H1 (cell line): ENCODE measurements at regions not wholly inside any gene's neighbourhood (a gene's known extent, or its start where the extent isn't known, plus 50 kb on each side); places are given as distances from the start of the nearest gene placed in this dataset.

Experiments
- BCL11A ChIP-seq, 2 experiments: IDR thresholded peaks; one replicate each; pipeline ENCODE4 v1.6.1; 2011; ENCODE audit warnings: low read depth in 2 of 2, low read length in 2 of 2, mild to moderate bottlenecking in 2 of 2
- BRCA1 ChIP-seq: IDR thresholded peaks from 2 replicates; pipeline ENCODE4 v1.6.1; 2012; ENCODE audit warnings: low read depth, low read length, improper control_type of control experiment
- HDAC6 ChIP-seq: IDR thresholded peaks from one replicate; pipeline ENCODE4 v1.7.1; 2012; ENCODE audit warnings: low read depth, mild to moderate bottlenecking, inconsistent platforms, low read length, moderate library complexity
- KDM5A ChIP-seq: fragments of 200-600 bp; IDR thresholded peaks from 2 replicates; pipeline ENCODE4 v1.7.1; 2012; ENCODE audit warnings: mild to moderate bottlenecking, low read length, inconsistent platforms, mixed read lengths
- MAFK ChIP-seq: IDR thresholded peaks from 2 replicates; pipeline ENCODE4 v1.6.1; 2012; ENCODE audit warnings: low read depth, mild to moderate bottlenecking, improper control_type of control experiment, low read length
- MAX ChIP-seq: IDR thresholded peaks from 2 replicates; pipeline ENCODE4 v1.6.1; 2012; ENCODE audit warnings: inconsistent platforms
- SAP30 ChIP-seq: fragments of 300-600 bp; sonication (generic); IDR thresholded peaks from 2 replicates; pipeline ENCODE4 v1.7.1; 2012; ENCODE audit warnings: low read length, moderate library complexity, mild to moderate bottlenecking, inconsistent platforms; ENCODE audit not compliant: insufficient read depth, insufficient replicate concordance
- SIN3A ChIP-seq, 2 experiments: IDR thresholded peaks in 1 of 2; conservative IDR thresholded peaks in 1 of 2; 2 replicates each; pipeline ENCODE4 v1.6.1; 2011 to 2012; ENCODE audit warnings: low read length in 2 of 2, improper control_type of control experiment in 1 of 2, low read depth in 1 of 2, mild to moderate bottlenecking in 1 of 2
- TAF1 ChIP-seq: IDR thresholded peaks from 2 replicates; pipeline ENCODE4 v1.6.1; 2011; ENCODE audit warnings: mild to moderate bottlenecking, low read depth, low read length
- ZNF274 ChIP-seq: IDR thresholded peaks from 2 replicates; pipeline ENCODE4 v1.7.0; 2012; ENCODE audit warnings: low read length, borderline replicate concordance; ENCODE audit errors: extremely low read depth
- TF ChIP-seq, protein P1 (sequence below): fragments of 300-600 bp; sonication (generic); IDR thresholded peaks from 2 replicates; pipeline ENCODE4 v1.7.1; 2012; ENCODE audit warnings: low read length, moderate library complexity, mild to moderate bottlenecking, inconsistent platforms; ENCODE audit not compliant: insufficient replicate concordance

GRCh38 chr3:144426366-144426765 lies 454.7 kb downstream of the DIPK2A start (continued):
- TF ChIP-seq, protein P1, sequence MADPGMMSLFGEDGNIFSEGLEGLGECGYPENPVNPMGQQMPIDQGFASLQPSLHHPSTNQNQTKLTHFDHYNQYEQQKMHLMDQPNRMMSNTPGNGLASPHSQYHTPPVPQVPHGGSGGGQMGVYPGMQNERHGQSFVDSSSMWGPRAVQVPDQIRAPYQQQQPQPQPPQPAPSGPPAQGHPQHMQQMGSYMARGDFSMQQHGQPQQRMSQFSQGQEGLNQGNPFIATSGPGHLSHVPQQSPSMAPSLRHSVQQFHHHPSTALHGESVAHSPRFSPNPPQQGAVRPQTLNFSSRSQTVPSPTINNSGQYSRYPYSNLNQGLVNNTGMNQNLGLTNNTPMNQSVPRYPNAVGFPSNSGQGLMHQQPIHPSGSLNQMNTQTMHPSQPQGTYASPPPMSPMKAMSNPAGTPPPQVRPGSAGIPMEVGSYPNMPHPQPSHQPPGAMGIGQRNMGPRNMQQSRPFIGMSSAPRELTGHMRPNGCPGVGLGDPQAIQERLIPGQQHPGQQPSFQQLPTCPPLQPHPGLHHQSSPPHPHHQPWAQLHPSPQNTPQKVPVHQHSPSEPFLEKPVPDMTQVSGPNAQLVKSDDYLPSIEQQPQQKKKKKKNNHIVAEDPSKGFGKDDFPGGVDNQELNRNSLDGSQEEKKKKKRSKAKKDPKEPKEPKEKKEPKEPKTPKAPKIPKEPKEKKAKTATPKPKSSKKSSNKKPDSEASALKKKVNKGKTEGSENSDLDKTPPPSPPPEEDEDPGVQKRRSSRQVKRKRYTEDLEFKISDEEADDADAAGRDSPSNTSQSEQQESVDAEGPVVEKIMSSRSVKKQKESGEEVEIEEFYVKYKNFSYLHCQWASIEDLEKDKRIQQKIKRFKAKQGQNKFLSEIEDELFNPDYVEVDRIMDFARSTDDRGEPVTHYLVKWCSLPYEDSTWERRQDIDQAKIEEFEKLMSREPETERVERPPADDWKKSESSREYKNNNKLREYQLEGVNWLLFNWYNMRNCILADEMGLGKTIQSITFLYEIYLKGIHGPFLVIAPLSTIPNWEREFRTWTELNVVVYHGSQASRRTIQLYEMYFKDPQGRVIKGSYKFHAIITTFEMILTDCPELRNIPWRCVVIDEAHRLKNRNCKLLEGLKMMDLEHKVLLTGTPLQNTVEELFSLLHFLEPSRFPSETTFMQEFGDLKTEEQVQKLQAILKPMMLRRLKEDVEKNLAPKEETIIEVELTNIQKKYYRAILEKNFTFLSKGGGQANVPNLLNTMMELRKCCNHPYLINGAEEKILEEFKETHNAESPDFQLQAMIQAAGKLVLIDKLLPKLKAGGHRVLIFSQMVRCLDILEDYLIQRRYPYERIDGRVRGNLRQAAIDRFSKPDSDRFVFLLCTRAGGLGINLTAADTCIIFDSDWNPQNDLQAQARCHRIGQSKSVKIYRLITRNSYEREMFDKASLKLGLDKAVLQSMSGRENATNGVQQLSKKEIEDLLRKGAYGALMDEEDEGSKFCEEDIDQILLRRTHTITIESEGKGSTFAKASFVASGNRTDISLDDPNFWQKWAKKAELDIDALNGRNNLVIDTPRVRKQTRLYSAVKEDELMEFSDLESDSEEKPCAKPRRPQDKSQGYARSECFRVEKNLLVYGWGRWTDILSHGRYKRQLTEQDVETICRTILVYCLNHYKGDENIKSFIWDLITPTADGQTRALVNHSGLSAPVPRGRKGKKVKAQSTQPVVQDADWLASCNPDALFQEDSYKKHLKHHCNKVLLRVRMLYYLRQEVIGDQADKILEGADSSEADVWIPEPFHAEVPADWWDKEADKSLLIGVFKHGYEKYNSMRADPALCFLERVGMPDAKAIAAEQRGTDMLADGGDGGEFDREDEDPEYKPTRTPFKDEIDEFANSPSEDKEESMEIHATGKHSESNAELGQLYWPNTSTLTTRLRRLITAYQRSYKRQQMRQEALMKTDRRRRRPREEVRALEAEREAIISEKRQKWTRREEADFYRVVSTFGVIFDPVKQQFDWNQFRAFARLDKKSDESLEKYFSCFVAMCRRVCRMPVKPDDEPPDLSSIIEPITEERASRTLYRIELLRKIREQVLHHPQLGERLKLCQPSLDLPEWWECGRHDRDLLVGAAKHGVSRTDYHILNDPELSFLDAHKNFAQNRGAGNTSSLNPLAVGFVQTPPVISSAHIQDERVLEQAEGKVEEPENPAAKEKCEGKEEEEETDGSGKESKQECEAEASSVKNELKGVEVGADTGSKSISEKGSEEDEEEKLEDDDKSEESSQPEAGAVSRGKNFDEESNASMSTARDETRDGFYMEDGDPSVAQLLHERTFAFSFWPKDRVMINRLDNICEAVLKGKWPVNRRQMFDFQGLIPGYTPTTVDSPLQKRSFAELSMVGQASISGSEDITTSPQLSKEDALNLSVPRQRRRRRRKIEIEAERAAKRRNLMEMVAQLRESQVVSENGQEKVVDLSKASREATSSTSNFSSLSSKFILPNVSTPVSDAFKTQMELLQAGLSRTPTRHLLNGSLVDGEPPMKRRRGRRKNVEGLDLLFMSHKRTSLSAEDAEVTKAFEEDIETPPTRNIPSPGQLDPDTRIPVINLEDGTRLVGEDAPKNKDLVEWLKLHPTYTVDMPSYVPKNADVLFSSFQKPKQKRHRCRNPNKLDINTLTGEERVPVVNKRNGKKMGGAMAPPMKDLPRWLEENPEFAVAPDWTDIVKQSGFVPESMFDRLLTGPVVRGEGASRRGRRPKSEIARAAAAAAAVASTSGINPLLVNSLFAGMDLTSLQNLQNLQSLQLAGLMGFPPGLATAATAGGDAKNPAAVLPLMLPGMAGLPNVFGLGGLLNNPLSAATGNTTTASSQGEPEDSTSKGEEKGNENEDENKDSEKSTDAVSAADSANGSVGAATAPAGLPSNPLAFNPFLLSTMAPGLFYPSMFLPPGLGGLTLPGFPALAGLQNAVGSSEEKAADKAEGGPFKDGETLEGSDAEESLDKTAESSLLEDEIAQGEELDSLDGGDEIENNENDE, result no peak
- TF ChIP-seq TAF1 (no peak), KDM5A (no peak), MAFK (no peak), SAP30 (no peak), BCL11A (IDR thresholded peaks at IDR 0.05; ENCODE audit: low read depth in 2 of 2, low read length in 2 of 2) (no peak), MAX (no peak), SIN3A (conservative IDR thresholded peaks at IDR 0.05 in 1 of 2, IDR thresholded peaks at IDR 0.05 in 1 of 2; ENCODE audit: low read depth in 1 of 2, low read length in 2 of 2) (no peak), HDAC6 (no peak), BRCA1 (no peak), ZNF274 (no peak)
